ENCODE measurements at regions not wholly inside any gene's neighbourhood (a gene's known extent, or its start where the extent isn't known, plus 50 kb on each side); places are given as distances from the start of the nearest gene placed in this dataset.

DNA sequence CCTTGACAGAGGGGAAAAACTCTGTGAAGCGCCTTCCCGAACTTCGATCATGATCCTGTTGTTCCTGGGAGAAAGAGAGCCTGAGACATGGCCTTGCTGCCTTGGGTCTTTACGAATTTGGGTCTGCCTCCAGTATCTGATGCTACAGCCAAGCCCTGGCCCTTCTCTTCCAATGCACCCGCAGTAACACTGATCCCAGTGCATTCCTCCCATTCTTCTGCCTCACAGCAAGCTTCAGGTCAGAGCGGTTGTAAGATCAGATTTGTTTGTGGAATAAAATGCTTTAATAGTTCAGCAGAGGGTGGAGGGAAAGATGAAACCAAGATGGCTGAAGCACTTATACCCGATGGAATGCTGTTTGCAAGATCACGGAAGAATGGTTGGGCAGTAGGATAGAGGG, 196.7 kb upstream of the SIX2 start:
- DNase-seq (ENCODE audit: low read depth in 1 of 2, low spot score in 1 of 2), result no peak
- in situ Hi-C loops (cut with HindIII; ENCODE audit: low pct_unique_long_range_greater_than_20kb, low sequenced_read_pairs), result no loop called here
- no peak for TF ChIP-seq JUND (IDR thresholded peaks at IDR 0.05; ENCODE audit: low read depth)

DNA sequence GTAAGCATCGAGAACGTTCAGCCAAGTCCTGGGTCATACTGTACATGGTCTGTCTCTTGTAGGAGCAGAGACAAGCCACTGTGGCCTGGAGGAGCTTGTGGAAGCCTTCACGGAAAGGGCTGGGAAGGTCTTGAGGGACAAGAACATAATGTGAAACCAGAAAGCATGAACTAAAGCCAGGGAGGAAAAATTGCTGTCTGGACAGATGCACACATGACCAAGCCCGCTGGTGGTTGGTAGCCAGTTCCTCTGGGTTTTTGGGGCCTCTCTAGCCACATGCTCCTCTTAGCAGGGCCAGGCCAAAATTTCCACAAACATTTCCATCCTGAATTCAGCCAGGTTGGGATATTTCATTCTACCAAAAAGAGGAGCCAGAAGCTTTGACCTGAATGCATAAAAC, 196.2 kb upstream of the SIX2 start:
- no peak for TF ChIP-seq JUND (IDR thresholded peaks at IDR 0.05; ENCODE audit: low read depth)
- in situ Hi-C loops (cut with HindIII; ENCODE audit: low pct_unique_long_range_greater_than_20kb, low sequenced_read_pairs), result no loop called here

DNA sequence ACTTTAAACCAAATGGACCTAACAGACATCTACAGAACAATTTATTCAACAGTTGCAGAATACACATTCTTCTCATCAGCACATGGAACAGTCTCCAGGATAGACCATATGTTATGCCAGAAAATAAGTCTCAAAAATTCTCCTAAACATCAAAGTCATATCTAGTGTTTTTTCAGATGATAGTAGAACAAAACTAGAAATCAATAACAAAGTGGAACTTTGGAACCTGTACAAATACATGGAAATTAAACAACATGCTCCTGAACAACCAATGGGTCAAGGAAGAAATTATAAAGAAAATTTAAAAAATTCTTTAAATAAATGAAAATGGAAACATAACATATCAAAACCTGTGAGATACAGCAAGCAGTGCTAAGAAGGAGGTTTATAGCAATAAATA, 194.1 kb upstream of the SIX2 start:
- no peak for DNase-seq (ENCODE audit: low read depth in 1 of 2, low spot score in 1 of 2)
- no peak for TF ChIP-seq JUND (IDR thresholded peaks at IDR 0.05; ENCODE audit: low read depth)
- in situ Hi-C loops (cut with HindIII; ENCODE audit: low pct_unique_long_range_greater_than_20kb, low sequenced_read_pairs), result no loop called here

More for the DNA sequence above, 196.2 kb upstream of the SIX2 start:
- no peak for DNase-seq (ENCODE audit: low read depth in 1 of 2, low spot score in 1 of 2)

DNA sequence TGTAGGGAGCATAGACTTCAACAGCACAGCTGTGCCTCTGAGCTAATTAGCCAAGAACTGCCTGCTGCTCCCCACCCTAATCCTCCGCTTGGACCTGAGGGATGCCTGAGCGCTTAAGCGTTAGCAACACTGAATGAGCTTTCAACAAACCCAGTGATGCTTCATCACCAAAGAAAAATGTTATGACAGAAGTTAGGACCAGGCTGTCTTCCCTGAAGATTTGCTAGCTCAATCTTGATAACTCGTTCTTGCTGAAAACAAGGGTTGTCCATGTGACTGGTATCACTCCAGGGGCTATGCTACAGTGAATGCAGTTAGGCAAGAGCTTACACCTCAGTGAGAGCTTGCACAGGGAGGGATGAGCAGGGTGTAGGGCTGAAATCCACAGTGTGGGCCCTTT, 190.7 kb upstream of the SIX2 start:
- TF ChIP-seq JUND (IDR thresholded peaks at IDR 0.05; ENCODE audit: low read depth), result no peak
- DNase-seq (ENCODE audit: low read depth in 1 of 2, low spot score in 1 of 2), result no peak
- in situ Hi-C loops (cut with HindIII; ENCODE audit: low pct_unique_long_range_greater_than_20kb, low sequenced_read_pairs), result no loop called here

DNA sequence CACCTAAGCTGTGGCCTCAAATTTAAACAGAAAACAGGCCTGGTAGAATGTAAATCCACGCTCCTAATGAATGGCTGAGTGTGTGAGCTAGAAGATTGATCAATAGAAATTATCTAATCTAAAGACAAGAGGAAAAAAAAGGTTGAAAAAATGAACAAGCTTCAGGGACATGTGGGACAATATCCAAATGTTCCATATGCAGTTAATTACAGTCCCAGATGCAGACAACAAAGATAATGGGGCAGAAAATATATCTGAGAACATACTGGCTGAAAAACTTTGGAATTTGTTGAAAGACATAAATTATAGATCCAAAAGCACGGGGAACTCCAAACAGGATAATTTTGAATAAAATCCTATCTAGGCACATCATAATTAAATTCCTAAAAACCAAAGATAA, 186.7 kb upstream of the SIX2 start:
- in situ Hi-C loops (cut with HindIII; ENCODE audit: low pct_unique_long_range_greater_than_20kb, low sequenced_read_pairs), result no loop called here
- TF ChIP-seq JUND (IDR thresholded peaks at IDR 0.05; ENCODE audit: low read depth), result no peak

DNA sequence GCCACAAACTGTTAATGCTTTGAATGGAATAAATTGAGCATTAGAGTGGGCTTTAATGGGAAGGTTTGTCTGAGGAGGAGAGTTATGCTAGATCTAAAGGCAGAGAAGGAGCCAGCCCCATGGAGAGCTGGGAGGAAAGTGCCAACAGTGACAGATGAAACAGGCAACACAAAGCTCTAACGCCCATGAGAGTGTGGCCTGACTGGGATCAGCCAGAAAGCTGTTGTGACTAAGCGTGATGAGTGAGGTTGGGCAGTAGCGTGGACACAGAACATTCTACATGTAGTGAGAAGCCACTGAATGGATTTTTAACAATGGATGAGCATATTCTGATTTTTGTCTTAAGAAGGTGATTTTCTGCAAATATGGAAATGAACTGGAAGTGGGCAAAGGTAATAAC, 185.3 kb upstream of the SIX2 start:
- DNase-seq (ENCODE audit: low read depth in 1 of 2, low spot score in 1 of 2), result no peak
- in situ Hi-C loops (cut with HindIII; ENCODE audit: low pct_unique_long_range_greater_than_20kb, low sequenced_read_pairs), result no loop called here
- no peak for TF ChIP-seq JUND (IDR thresholded peaks at IDR 0.05; ENCODE audit: low read depth)

More for the DNA sequence above, 186.7 kb upstream of the SIX2 start:
- DNase-seq (ENCODE audit: low read depth in 1 of 2, low spot score in 1 of 2), result no peak

DNA sequence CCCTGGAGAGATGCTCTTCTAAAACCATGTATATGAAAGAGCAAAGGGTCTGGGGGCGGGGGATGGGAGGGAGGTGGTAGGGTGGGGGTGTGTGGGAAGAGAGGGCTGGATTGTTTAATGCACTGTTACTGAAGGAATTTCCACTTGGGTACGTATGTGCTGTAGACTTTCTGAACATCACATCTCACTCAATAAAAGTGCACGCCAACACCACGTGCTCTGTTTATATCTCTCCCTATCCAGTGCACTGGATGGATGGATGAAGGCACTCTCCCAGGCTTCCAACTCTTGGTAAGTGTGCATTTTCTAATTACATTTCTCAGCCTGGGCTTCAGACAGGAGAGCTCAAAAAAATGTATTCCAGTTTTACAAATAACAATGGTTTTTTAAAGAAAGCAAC, 184.3 kb upstream of the SIX2 start:
- DNase-seq (ENCODE audit: low read depth in 1 of 2, low spot score in 1 of 2), result no peak
- TF ChIP-seq JUND (IDR thresholded peaks at IDR 0.05; ENCODE audit: low read depth), result no peak
- in situ Hi-C loops (cut with HindIII; ENCODE audit: low pct_unique_long_range_greater_than_20kb, low sequenced_read_pairs), result no loop called here

DNA sequence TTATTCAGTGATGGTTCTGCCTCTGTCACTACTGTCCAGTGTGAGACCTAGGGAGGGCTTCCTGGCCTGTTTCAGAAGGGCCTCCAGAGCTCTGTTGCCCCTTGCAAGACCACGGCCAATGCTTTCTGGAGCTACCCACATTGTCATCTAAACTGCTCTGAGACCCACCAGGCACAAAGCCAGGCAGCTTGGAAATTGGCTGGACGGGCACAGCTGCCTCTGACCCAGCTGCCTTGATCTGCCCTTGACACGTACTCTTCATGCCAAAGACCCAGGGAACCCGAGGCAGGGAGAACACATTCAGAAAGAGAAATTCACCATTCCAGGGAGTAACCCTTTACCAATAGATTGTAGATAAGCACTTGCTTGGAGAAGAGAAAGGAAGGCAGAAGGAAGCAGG, 183.7 kb upstream of the SIX2 start:
- no peak for TF ChIP-seq JUND (IDR thresholded peaks at IDR 0.05; ENCODE audit: low read depth)
- in situ Hi-C loops (cut with HindIII; ENCODE audit: low pct_unique_long_range_greater_than_20kb, low sequenced_read_pairs), result no loop called here
- DNase-seq (ENCODE audit: low read depth in 1 of 2, low spot score in 1 of 2), result no peak

DNA sequence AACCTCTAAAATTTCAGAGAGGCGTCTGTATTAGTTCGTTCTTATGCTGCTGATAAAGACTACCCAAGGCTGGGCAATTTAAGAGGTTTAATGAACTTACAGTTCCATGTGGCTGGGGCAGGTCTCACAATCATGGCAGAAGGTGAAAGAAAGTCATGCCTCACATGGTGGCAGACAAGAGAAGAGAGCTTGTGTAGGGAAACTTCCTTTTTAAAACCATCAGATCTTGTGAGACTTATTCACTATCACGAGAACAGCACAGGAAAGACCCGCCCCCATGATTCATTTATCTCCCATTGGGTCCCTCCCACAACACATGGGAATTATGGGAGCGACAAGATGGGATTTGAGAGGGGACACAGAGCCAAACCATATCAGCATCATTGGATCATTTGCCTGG, 183.2 kb upstream of the SIX2 start:
- DNase-seq (ENCODE audit: low read depth in 1 of 2, low spot score in 1 of 2), result no peak
- in situ Hi-C loops (cut with HindIII; ENCODE audit: low pct_unique_long_range_greater_than_20kb, low sequenced_read_pairs), result no loop called here
- no peak for TF ChIP-seq JUND (IDR thresholded peaks at IDR 0.05; ENCODE audit: low read depth)

DNA sequence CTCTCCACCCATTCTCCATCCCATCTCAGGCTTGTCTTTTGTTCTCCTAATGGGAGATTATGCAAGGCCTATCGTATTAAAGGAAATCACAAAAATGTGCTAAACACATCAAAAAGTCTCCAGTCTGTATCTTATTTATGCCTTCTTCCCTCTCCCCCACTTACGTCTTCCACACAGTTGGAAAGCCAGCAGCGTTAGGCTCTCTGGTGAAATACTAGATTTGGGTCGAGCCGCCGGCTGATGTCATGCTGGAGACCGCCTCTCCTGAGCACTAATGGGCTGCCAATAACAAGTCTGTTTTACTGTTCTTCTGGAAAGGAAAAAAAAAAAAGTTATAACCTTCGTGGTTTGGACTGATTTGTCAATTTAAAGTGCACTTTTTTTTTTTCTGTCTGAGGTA, 182.7 kb upstream of the SIX2 start:
- no peak for TF ChIP-seq JUND (IDR thresholded peaks at IDR 0.05; ENCODE audit: low read depth)
- no peak for DNase-seq (ENCODE audit: low read depth in 1 of 2, low spot score in 1 of 2)
- in situ Hi-C loops (cut with HindIII; ENCODE audit: low pct_unique_long_range_greater_than_20kb, low sequenced_read_pairs), result no loop called here

DNA sequence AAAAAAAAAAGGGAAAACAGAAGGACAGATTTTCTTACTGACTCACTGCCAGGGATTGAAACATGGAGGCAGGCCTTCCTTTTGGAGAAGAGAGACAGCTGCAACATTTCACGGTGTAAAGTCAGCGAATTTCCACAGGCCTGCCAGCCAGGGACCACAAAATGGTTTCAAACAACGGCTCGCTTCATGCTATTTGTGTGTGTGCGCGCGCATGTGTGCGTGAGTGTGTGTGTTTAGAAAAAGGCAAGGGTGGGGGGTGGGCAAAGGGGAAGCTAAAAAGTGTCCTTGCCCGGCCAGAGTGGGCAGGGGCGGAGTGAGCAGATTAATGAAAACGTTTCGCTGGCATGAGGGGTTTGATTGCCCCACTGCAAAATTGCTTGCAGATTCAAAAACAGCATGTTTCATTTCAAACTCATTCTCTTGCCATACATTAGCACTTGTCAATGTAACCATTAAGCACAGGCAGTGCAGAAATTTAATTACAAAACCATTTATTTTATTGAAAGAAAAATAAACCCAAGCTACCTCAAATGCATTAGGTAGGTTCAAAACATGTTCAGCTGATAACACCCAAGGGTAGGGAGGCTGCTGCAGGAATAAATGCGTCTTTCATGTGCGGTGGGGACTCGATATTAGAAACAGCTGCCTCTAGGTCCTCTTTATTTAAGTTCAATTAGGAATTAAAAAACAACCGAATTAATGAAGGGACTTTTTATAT, 182.1 kb upstream of the SIX2 start:
- no peak for DNase-seq (ENCODE audit: low read depth in 1 of 2, low spot score in 1 of 2)
- TF ChIP-seq JUND (IDR thresholded peaks at IDR 0.05; ENCODE audit: low read depth), result no peak
- in situ Hi-C loops (cut with HindIII; ENCODE audit: low pct_unique_long_range_greater_than_20kb, low sequenced_read_pairs), result no loop called here

DNA sequence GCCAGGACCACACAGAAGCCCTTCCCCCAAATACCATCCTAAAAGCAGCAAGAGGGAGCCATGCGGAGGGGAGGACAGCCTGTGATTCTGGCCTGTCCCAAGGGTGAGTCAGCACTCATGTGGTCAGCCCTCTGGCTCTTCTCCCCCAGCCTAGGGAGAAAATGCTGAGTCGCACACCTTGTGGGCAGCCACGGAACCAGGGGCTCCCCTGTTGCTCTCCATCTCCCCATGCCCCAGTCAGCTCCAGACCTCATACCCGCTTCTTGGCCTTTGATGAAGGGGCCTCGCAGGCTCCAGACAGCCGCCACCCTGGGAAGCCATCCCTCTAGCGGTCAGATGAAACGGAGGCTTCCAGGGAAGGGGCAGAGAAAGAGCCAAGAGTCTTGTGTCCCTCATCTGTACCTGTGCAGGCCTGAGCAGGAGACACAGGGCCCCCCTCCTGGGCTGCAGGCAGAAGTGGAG, 181.3 kb upstream of the SIX2 start:
- TF ChIP-seq JUND (IDR thresholded peaks at IDR 0.05; ENCODE audit: low read depth), result no peak
- in situ Hi-C loops (cut with HindIII; ENCODE audit: low pct_unique_long_range_greater_than_20kb, low sequenced_read_pairs), result no loop called here
- DNase-seq (ENCODE audit: low read depth in 1 of 2, low spot score in 1 of 2), result no peak

DNA sequence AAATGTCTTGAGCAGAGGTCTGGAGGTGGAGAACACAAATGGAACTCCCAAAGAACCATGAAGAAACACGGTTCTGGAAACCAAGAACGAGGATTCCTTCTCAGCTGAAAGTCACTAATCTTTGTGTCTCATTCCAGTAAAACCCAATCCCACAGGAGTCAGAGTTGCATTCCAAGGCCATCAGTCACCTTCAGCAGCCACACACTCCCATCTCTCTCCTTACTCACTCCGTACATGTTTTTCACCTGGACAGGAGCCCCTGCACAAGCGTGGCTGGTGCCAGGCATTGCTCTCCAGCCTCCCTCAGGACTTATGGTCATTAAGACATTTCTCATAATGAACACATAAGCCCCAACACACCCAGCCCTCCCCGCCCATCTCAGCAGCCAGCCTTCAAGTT, 175.4 kb upstream of the SIX2 start:
- in situ Hi-C loops (cut with HindIII; ENCODE audit: low pct_unique_long_range_greater_than_20kb, low sequenced_read_pairs), result no loop called here

DNA sequence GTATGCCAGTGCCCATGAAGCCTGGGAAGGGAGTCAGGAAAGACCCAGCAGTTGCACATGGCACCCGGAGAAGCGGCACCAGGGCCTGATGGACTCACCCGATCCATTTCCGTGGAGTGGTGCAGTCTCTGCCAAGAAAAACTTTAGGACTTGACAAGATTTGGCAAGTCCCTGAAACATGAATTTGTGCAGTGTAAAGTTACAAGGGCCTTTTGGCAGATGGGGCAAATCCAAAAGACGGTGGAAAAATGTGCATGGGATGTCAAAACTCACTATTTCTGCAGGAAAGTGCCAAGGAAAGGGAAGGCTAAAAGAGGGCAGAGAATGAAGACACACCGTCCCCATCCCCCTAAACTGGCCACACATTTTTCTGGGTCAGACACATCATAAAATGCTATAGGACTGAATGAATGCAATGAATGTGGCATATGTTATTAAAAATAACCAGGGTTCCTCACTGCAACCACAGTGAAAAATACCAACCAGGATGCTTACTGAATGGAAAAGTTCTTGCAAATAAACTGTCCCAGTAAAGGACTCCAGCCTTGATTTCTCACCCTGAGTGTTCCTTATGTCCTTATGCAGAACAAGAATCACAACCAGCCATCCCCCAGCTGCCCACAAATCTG, 173.5 kb upstream of the SIX2 start:
- no peak for DNase-seq (ENCODE audit: low read depth in 1 of 2, low spot score in 1 of 2)
- TF ChIP-seq JUND (IDR thresholded peaks at IDR 0.05; ENCODE audit: low read depth), result no peak
- in situ Hi-C loops (cut with HindIII; ENCODE audit: low pct_unique_long_range_greater_than_20kb, low sequenced_read_pairs), result no loop called here

More for the DNA sequence above, 175.4 kb upstream of the SIX2 start:
- no peak for TF ChIP-seq JUND (IDR thresholded peaks at IDR 0.05; ENCODE audit: low read depth)
- no peak for DNase-seq (ENCODE audit: low read depth in 1 of 2, low spot score in 1 of 2)

Measured in T47D (cell line).